K562 (cell line): ENCODE measurements at regions not wholly inside any gene's neighbourhood (a gene's known extent, or its start where the extent isn't known, plus 50 kb on each side); places are given as distances from the start of the nearest gene placed in this dataset.

Experiments used
- BHLHE40 ChIP-seq: IDR thresholded peaks from 2 replicates; pipeline ENCODE4 v1.6.1; 2011; ENCODE audit warnings: low read length, improper control_type of control experiment
- EHMT2 ChIP-seq: fragments of 450-650 bp; IDR thresholded peaks from 2 replicates; pipeline ENCODE4 v1.6.1; 2018; ENCODE audit warnings: antibody characterized with exemption
- KDM5B ChIP-seq: fragments of 200-600 bp; sonication (generic); IDR thresholded peaks from 2 replicates; pipeline ENCODE4 v1.6.1; 2012; ENCODE audit warnings: low read depth, mild to moderate bottlenecking, moderate library complexity, low read length, control low read depth, inconsistent platforms; ENCODE audit not compliant: insufficient replicate concordance
- ZNF668 ChIP-seq: fragments of 250-450 bp; sonication (Bioruptor Pico); IDR thresholded peaks from 2 replicates; pipeline ENCODE4 v1.8.0; 2022; ENCODE audit warnings: mild to moderate bottlenecking, inconsistent platforms
- ZNF75A ChIP-seq: fragments of 450-650 bp; formaldehyde crosslinking; IDR thresholded peaks from 2 replicates; pipeline ENCODE4 v1.4.0; 2020; ENCODE audit warnings: mild to moderate bottlenecking

- TF ChIP-seq EHMT2: no peak
- TF ChIP-seq ZNF75A (CRISPR knock-in tag): no peak
- TF ChIP-seq BHLHE40: no peak
- TF ChIP-seq ZNF668 (CRISPR knock-in tag): no peak
- no peak for TF ChIP-seq KDM5B
These were observed 681.5 kb upstream of the EPHA5 start for GRCh38 chr4:66351761-66352160.
